SU-DHL-6 (cell line): ENCODE measurements at regions not wholly inside any gene's neighbourhood (a gene's known extent, or its start where the extent isn't known, plus 50 kb on each side); places are given as distances from the start of the nearest gene placed in this dataset.

Experiments
- CTCF ChIP-seq: fragments of 200-600 bp; sonication (generic); IDR thresholded peaks from one replicate; pipeline ENCODE4 v1.5.1; 2017; ENCODE audit warnings: antibody characterized with exemption, mild to moderate bottlenecking, low read length, moderate library complexity; ENCODE audit not compliant: insufficient read depth, poor library complexity, severe bottlenecking
- EZH2phosphoT487 ChIP-seq: fragments of 200-600 bp; sonication (generic), shearing (Covaris generic); conservative IDR thresholded peaks from 2 replicates; pipeline ENCODE4 v1.6.1; 2018; ENCODE audit warnings: mild to moderate bottlenecking, antibody characterized with exemption, low read length, moderate library complexity, mixed read lengths

GRCh38 chr3:39671600-39671999 is 137.8 kb upstream of the MYRIP start:
- TF ChIP-seq CTCF (no peak), EZH2phosphoT487 (no peak)
